GM19043 (cell line): ENCODE measurements at regions not wholly inside any gene's neighbourhood (a gene's known extent, or its start where the extent isn't known, plus 50 kb on each side); places are given as distances from the start of the nearest gene placed in this dataset.

Experiments
- ATAC-seq: cut with Tn5 transposase; IDR thresholded peaks from one replicate; pipeline ENCODE4 v1.9.1; 2021; ENCODE audit warnings: low read depth; ENCODE audit not compliant: unreplicated experiment

- no peak for ATAC-seq
Observed at GRCh38 chr17:68706356-68706920, 105.3 kb upstream of the FAM20A start.

- no peak for ATAC-seq
Observed at GRCh38 chr17:68705714-68706076, 104.5 kb upstream of the FAM20A start.

- no peak for ATAC-seq
Observed at GRCh38 chr17:68704871-68705713, 103.9 kb upstream of the FAM20A start.

- no peak for ATAC-seq
Observed at GRCh38 chr17:68701046-68701445, 99.9 kb upstream of the FAM20A start.

GRCh38 chr17:68700421-68700820 lies 99.3 kb upstream of the FAM20A start:
- ATAC-seq, result no peak

- no peak for ATAC-seq
Observed at GRCh38 chr17:68699936-68700335, 98.8 kb upstream of the FAM20A start.

- ATAC-seq, result no peak
Observed at GRCh38 chr17:68698746-68699145, 97.6 kb upstream of the FAM20A start.

- ATAC-seq, result no peak
Observed at GRCh38 chr17:68697850-68698361, 96.7 kb upstream of the FAM20A start.

GRCh38 chr17:68695659-68696058 lies 94.5 kb upstream of the FAM20A start:
- no peak for ATAC-seq

GRCh38 chr17:68694791-68695485 lies 93.8 kb upstream of the FAM20A start:
- no peak for ATAC-seq

GRCh38 chr17:68693896-68694295 lies 92.7 kb upstream of the FAM20A start:
- no peak for ATAC-seq

GRCh38 chr17:68693466-68693865 lies 92.3 kb upstream of the FAM20A start:
- ATAC-seq, result no peak

GRCh38 chr17:68686108-68686988 lies 85.2 kb upstream of the FAM20A start:
- no peak for ATAC-seq

GRCh38 chr17:68684949-68685357 lies 83.8 kb upstream of the FAM20A start:
- no peak for ATAC-seq

- no peak for ATAC-seq
Observed at GRCh38 chr17:68682903-68683302, 81.7 kb upstream of the FAM20A start.

GRCh38 chr17:68679882-68680281 lies 78.7 kb upstream of the FAM20A start:
- no peak for ATAC-seq

GRCh38 chr17:68676856-68677255 lies 75.7 kb upstream of the FAM20A start:
- no peak for ATAC-seq

GRCh38 chr17:68675723-68676122 lies 74.6 kb upstream of the FAM20A start:
- no peak for ATAC-seq

GRCh38 chr17:68674029-68674925 lies 73.1 kb upstream of the FAM20A start:
- ATAC-seq, result no peak
